GM23248 (cell line): ENCODE measurements at regions not wholly inside any gene's neighbourhood (a gene's known extent, or its start where the extent isn't known, plus 50 kb on each side); places are given as distances from the start of the nearest gene placed in this dataset.

Source experiments
- DNase-seq: peaks from one replicate; pipeline ENCODE4 v3.0.0-alpha.2; 2015
- H2AFZ ChIP-seq: fragments of 200-600 bp; sonication (generic); 2 replicates; pipeline ENCODE4 v1.6.1; 2016; ENCODE audit warnings: antibody characterized with exemption
- H3F3A ChIP-seq: fragments of 200-600 bp; sonication (generic); 2 replicates; pipeline ENCODE4 v1.6.1; 2016; ENCODE audit warnings: mild to moderate bottlenecking, antibody characterized with exemption, mixed run types; ENCODE audit not compliant: insufficient read depth
- H3K27ac ChIP-seq: fragments of 200-600 bp; sonication (generic); 2 replicates; pipeline ENCODE4 v1.5.1; 2016; ENCODE audit warnings: mild to moderate bottlenecking
- H3K27me3 ChIP-seq: fragments of 200-600 bp; sonication (generic); replicated peaks from 2 replicates; pipeline ENCODE4 v1.6.1; 2016; ENCODE audit warnings: mild to moderate bottlenecking; ENCODE audit not compliant: insufficient read depth
- H3K36me3 ChIP-seq: fragments of 200-600 bp; sonication (generic); 2 replicates; pipeline ENCODE4 v1.6.1; 2016; ENCODE audit warnings: low read depth, mild to moderate bottlenecking
- H3K4me1 ChIP-seq: fragments of 200-600 bp; sonication (generic); 2 replicates; pipeline ENCODE4 v1.6.1; 2016; ENCODE audit warnings: mild to moderate bottlenecking; ENCODE audit not compliant: insufficient read depth
- H3K4me2 ChIP-seq: fragments of 200-600 bp; sonication (generic); one replicate; pipeline ENCODE4 v1.6.1; 2016; ENCODE audit warnings: mild to moderate bottlenecking; ENCODE audit not compliant: unreplicated experiment
- H3K4me3 ChIP-seq: fragments of 200-600 bp; sonication (generic); 2 replicates; pipeline ENCODE4 v1.5.1; 2016; ENCODE audit warnings: mild to moderate bottlenecking
- H3K79me2 ChIP-seq: fragments of 200-600 bp; sonication (generic); 2 replicates; pipeline ENCODE4 v1.6.1; 2016; ENCODE audit warnings: mild to moderate bottlenecking; ENCODE audit not compliant: insufficient read depth
- H3K9ac ChIP-seq: fragments of 200-600 bp; sonication (generic); 2 replicates; pipeline ENCODE4 v1.6.1; 2016; ENCODE audit warnings: mild to moderate bottlenecking
- H3K9me2 ChIP-seq: fragments of 200-600 bp; sonication (generic); 2 replicates; pipeline ENCODE4 v1.6.1; 2016; ENCODE audit warnings: mixed run types, mild to moderate bottlenecking, moderate library complexity; ENCODE audit not compliant: insufficient read depth
- H3K9me3 ChIP-seq: fragments of 200-600 bp; sonication (generic); one replicate; pipeline ENCODE4 v1.6.1; 2017; ENCODE audit warnings: low read depth
- H4K20me1 ChIP-seq: fragments of 200-600 bp; sonication (generic); 2 replicates; pipeline ENCODE4 v1.6.0; 2016; ENCODE audit not compliant: insufficient read depth
- EZH2 ChIP-seq: fragments of 200-600 bp; sonication (generic); IDR thresholded peaks from 2 replicates; pipeline ENCODE4 v1.6.1; 2018; ENCODE audit warnings: antibody characterized with exemption, mild to moderate bottlenecking; ENCODE audit not compliant: insufficient read depth, poor library complexity, severe bottlenecking
- EZH2phosphoT487 ChIP-seq: fragments of 200-600 bp; sonication (generic); IDR thresholded peaks from 2 replicates; pipeline ENCODE4 v1.6.1; 2018; ENCODE audit warnings: antibody characterized with exemption, moderate library complexity, mild to moderate bottlenecking, low read depth; ENCODE audit not compliant: insufficient read depth
- WGBS, 2 experiments: methylation state at CpG; one replicate each; pipeline ENCODE4 v1.1.6; 2015 to 2017; ENCODE audit warnings: low lambda C conversion rate in 2 of 2, low coverage in 1 of 2; ENCODE audit errors: missing lambda C conversion rate in 2 of 2; 5-methylcytosine and 5-hydroxymethylcytosine counted together
- in situ Hi-C: fragments of 300-500 bp; cut with MboI; formaldehyde crosslinking; loops from 2 replicates; pipeline ENCODE4 v1.15.0; 2020

GRCh38 chr9:124102363-124102762 is 90.8 kb downstream of the LHX2 start:
- Histone ChIP-seq H3K79me2 (no peaks in the 10 kb centered on the region), H3K27me3 (peaks cover 35% of the 10 kb centered on the region), H3K4me3 (no peak overlapping the region), H3K4me2 (no peak overlapping the region), H3K4me1 (no peaks in the 10 kb centered on the region), H3K36me3 (no peaks in the 10 kb centered on the region), H3K9me3 (no peaks in the 10 kb centered on the region), H4K20me1 (no peaks in the 10 kb centered on the region), H3K9me2 (no peaks in the 10 kb centered on the region), H3K27ac (no peak overlapping the region), H2AFZ (no peak overlapping the region), H3K9ac (no peak overlapping the region), H3F3A (no peaks in the 10 kb centered on the region)
- in situ Hi-C loops = loop anchor here (25.0 kb wide), 1 partner anchor 435 kb away; no protein-coding TSS in a partner anchor
- DNase-seq = no peak
- WGBS, 2 experiments = 38 to 45% methylated on average over 3 of the region's 3 CpGs
- no peak for TF ChIP-seq EZH2
- TF ChIP-seq EZH2phosphoT487 = no peak

GRCh38 chr9:124105266-124105665 is 93.7 kb downstream of the LHX2 start:
- DNase-seq = no peak
- H3K9ac ChIP-seq = no peak overlapping the region
- no peaks in the 10 kb centered on the region for H3K4me1 ChIP-seq
- no peaks in the 10 kb centered on the region for H4K20me1 ChIP-seq
- H2AFZ ChIP-seq = no peak overlapping the region
- H3K27ac ChIP-seq = no peak overlapping the region
- H3K9me3 ChIP-seq = no peaks in the 10 kb centered on the region
- H3K27me3 ChIP-seq = peaks cover 39% of the 10 kb centered on the region
- H3K4me2 ChIP-seq = no peak overlapping the region
- H3K4me3 ChIP-seq = no peak overlapping the region
- WGBS, 2 experiments = 50 to 51% methylated on average over 3 of the region's 3 CpGs
- H3F3A ChIP-seq = no peaks in the 10 kb centered on the region
- H3K36me3 ChIP-seq = no peaks in the 10 kb centered on the region
- H3K79me2 ChIP-seq = no peaks in the 10 kb centered on the region
- no peaks in the 10 kb centered on the region for H3K9me2 ChIP-seq
- TF ChIP-seq EZH2phosphoT487 (no peak), EZH2 (no peak)
- in situ Hi-C loops = loop anchor here (25.0 kb wide), 1 partner anchor 432 kb away; no protein-coding TSS in a partner anchor

GRCh38 chr9:124108216-124108615 is 96.6 kb downstream of the LHX2 start:
- Histone ChIP-seq H3K4me3 (no peak overlapping the region), H3K27ac (no peak overlapping the region), H3K9me3 (no peaks in the 10 kb centered on the region), H4K20me1 (no peaks in the 10 kb centered on the region), H3K36me3 (no peaks in the 10 kb centered on the region), H3K4me2 (no peak overlapping the region), H3K4me1 (no peaks in the 10 kb centered on the region), H3K9ac (no peak overlapping the region), H3K79me2 (no peaks in the 10 kb centered on the region), H3F3A (no peaks in the 10 kb centered on the region), H3K9me2 (no peaks in the 10 kb centered on the region), H2AFZ (no peak overlapping the region), H3K27me3 (peaks cover 24% of the 10 kb centered on the region)
- 63 to 65% methylated on average over 6 of the region's 6 CpGs for WGBS, 2 experiments
- TF ChIP-seq EZH2 = no peak
- TF ChIP-seq EZH2phosphoT487 = no peak
- DNase-seq = no peak
- in situ Hi-C loops = loop anchor here (25.0 kb wide), 1 partner anchor 429 kb away; no protein-coding TSS in a partner anchor

- H3K4me1 ChIP-seq = no peaks in the 10 kb centered on the region
- TF ChIP-seq EZH2phosphoT487 = no peak
Observed at GRCh38 chr9:124110307-124110915, 98.8 kb downstream of the LHX2 start.

More at GRCh38 chr9:124110307-124110915, 98.8 kb downstream of the LHX2 start:
- no peaks in the 10 kb centered on the region for H3K9me3 ChIP-seq
- peaks cover 24% of the 10 kb centered on the region for H3K27me3 ChIP-seq
- DNase-seq = peak; percentile 81
- H3K9me2 ChIP-seq = no peaks in the 10 kb centered on the region
- H4K20me1 ChIP-seq = no peaks in the 10 kb centered on the region
- in situ Hi-C loops = loop anchor here (25.0 kb wide), 1 partner anchor 427 kb away; no protein-coding TSS in a partner anchor
- no peak overlapping the region for H2AFZ ChIP-seq
- no peaks in the 10 kb centered on the region for H3F3A ChIP-seq
- 38 to 39% methylated on average over 16 of the region's 16 CpGs for WGBS, 2 experiments
- no peaks in the 10 kb centered on the region for H3K79me2 ChIP-seq
- no peak overlapping the region for H3K4me3 ChIP-seq
- no peak overlapping the region for H3K27ac ChIP-seq
- no peaks in the 10 kb centered on the region for H3K36me3 ChIP-seq
- no peak overlapping the region for H3K9ac ChIP-seq
- no peak overlapping the region for H3K4me2 ChIP-seq
